WTC11 (cell line): ENCODE measurements at regions not wholly inside any gene's neighbourhood (a gene's known extent, or its start where the extent isn't known, plus 50 kb on each side); places are given as distances from the start of the nearest gene placed in this dataset.

Source experiments
- ATF3 ChIP-seq: sonication (generic); formaldehyde crosslinking; conservative IDR thresholded peaks from 2 replicates; pipeline ENCODE4 v1.8.1; 2022; ENCODE audit warnings: mild to moderate bottlenecking, missing genetic modification reagents
- CBFB ChIP-seq: sonication (generic); formaldehyde crosslinking; IDR thresholded peaks from 2 replicates; pipeline ENCODE4 v1.8.1; 2022; ENCODE audit warnings: mild to moderate bottlenecking, low read depth, missing genetic modification reagents
- CTCF ChIP-seq: fragments of 200-600 bp; IDR thresholded peaks from 2 replicates; pipeline ENCODE4 v1.8.0; 2022; ENCODE audit warnings: antibody characterized with exemption
- NFE2L1 ChIP-seq: sonication (generic); formaldehyde crosslinking; IDR thresholded peaks from 2 replicates; pipeline ENCODE4 v1.8.1; 2023; ENCODE audit warnings: missing genetic modification reagents
- SP1 ChIP-seq: sonication (generic); formaldehyde crosslinking; conservative IDR thresholded peaks from 2 replicates; pipeline ENCODE4 v1.8.1; 2022; ENCODE audit warnings: missing genetic modification reagents
- TP53 ChIP-seq: sonication (generic); formaldehyde crosslinking; IDR thresholded peaks from 2 replicates; pipeline ENCODE4 v1.8.1; 2023; ENCODE audit warnings: mild to moderate bottlenecking, missing genetic modification reagents
- USF2 ChIP-seq: sonication (generic); formaldehyde crosslinking; IDR thresholded peaks from 2 replicates; pipeline ENCODE4 v1.8.1; 2023; ENCODE audit warnings: mild to moderate bottlenecking, missing genetic modification reagents, moderate library complexity
- TF ChIP-seq, protein P1 (sequence below): sonication (generic); formaldehyde crosslinking; IDR thresholded peaks from 2 replicates; pipeline ENCODE4 v1.8.0; 2022; ENCODE audit warnings: mild to moderate bottlenecking, missing genetic modification reagents
- TF ChIP-seq, protein P2 (sequence below): sonication (generic); formaldehyde crosslinking; IDR thresholded peaks from 2 replicates; pipeline ENCODE4 v1.8.0; 2023; ENCODE audit warnings: missing genetic modification reagents, mild to moderate bottlenecking, borderline replicate concordance

DNA sequence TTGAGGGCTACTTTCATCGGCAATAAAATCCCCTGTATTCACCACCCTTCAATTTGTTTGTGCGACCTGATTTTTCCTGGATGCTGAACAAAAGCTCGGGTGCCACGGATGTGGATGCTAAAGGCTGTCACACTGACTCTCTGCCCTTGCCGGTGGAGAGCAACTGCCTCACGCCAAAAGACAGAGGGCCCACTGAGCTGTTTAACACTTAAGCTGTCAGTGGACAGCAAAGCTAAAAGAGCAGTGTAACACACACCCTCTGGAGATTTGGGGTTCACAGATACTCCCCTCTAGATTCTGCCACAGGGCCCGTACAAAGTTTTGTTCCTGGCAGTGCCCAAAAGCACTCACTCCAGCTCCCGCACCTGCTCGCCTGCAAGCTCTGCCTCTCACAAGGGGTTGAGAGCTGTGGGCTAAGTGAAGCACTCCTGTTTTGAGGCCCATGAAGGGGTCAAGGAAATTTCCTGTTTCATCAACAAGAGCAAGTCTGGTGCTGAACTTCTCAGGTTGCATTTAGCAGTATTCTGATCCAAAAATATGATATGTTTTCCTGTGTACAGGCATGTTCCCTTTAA lies 1571.9 kb downstream of the ADGRL3 start:
- no peak for TF ChIP-seq USF2 (CRISPR knock-in tag)
- TF ChIP-seq TP53 (CRISPR knock-in tag) = no peak
- TF ChIP-seq, protein P1, sequence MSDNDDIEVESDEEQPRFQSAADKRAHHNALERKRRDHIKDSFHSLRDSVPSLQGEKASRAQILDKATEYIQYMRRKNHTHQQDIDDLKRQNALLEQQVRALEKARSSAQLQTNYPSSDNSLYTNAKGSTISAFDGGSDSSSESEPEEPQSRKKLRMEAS (CRISPR knock-in tag) = no peak
- no peak for TF ChIP-seq CTCF
- TF ChIP-seq CBFB = no peak
- no peak for TF ChIP-seq ATF3 (CRISPR knock-in tag)
- TF ChIP-seq, protein P2, sequence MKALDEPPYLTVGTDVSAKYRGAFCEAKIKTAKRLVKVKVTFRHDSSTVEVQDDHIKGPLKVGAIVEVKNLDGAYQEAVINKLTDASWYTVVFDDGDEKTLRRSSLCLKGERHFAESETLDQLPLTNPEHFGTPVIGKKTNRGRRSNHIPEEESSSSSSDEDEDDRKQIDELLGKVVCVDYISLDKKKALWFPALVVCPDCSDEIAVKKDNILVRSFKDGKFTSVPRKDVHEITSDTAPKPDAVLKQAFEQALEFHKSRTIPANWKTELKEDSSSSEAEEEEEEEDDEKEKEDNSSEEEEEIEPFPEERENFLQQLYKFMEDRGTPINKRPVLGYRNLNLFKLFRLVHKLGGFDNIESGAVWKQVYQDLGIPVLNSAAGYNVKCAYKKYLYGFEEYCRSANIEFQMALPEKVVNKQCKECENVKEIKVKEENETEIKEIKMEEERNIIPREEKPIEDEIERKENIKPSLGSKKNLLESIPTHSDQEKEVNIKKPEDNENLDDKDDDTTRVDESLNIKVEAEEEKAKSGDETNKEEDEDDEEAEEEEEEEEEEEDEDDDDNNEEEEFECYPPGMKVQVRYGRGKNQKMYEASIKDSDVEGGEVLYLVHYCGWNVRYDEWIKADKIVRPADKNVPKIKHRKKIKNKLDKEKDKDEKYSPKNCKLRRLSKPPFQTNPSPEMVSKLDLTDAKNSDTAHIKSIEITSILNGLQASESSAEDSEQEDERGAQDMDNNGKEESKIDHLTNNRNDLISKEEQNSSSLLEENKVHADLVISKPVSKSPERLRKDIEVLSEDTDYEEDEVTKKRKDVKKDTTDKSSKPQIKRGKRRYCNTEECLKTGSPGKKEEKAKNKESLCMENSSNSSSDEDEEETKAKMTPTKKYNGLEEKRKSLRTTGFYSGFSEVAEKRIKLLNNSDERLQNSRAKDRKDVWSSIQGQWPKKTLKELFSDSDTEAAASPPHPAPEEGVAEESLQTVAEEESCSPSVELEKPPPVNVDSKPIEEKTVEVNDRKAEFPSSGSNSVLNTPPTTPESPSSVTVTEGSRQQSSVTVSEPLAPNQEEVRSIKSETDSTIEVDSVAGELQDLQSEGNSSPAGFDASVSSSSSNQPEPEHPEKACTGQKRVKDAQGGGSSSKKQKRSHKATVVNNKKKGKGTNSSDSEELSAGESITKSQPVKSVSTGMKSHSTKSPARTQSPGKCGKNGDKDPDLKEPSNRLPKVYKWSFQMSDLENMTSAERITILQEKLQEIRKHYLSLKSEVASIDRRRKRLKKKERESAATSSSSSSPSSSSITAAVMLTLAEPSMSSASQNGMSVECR (CRISPR knock-in tag) = no peak
- no peak for TF ChIP-seq SP1 (CRISPR knock-in tag)
- TF ChIP-seq NFE2L1 (CRISPR knock-in tag) = no peak
